ENCODE measurements at regions not wholly inside any gene's neighbourhood (a gene's known extent, or its start where the extent isn't known, plus 50 kb on each side); places are given as distances from the start of the nearest gene placed in this dataset.
A peak's percentile ranks its signal among the peaks of the same experiment; 100 is the strongest.
"Not testable (repeated sequence)": the region's sequence is repeated elsewhere in the genome, so short reads cannot be mapped to it uniquely, and the experiment has no call there.

GRCh38 chr13:59280297-59280696 is 883.4 kb downstream of the DIAPH3 start:
- no peak for DNase-seq (ENCODE audit: low read depth, low spot score)

- no peak for DNase-seq (ENCODE audit: low read depth, low spot score)
Observed at GRCh38 chr13:59281453-59281852, 882.3 kb downstream of the DIAPH3 start.

- not testable (repeated sequence) for DNase-seq (ENCODE audit: low read depth, low spot score)
Observed at GRCh38 chr13:59292240-59292639, 871.5 kb downstream of the DIAPH3 start.

- no peak for DNase-seq (ENCODE audit: low read depth, low spot score)
Observed at GRCh38 chr13:59299584-59299983, 864.1 kb downstream of the DIAPH3 start.

- DNase-seq (ENCODE audit: low read depth, low spot score), result no peak
Observed at GRCh38 chr13:59300355-59301173, 863.2 kb downstream of the DIAPH3 start.

- DNase-seq (ENCODE audit: low read depth, low spot score), result no peak
Observed at GRCh38 chr13:59301174-59301567, 862.6 kb downstream of the DIAPH3 start.

GRCh38 chr13:59303433-59303832 is 860.3 kb downstream of the DIAPH3 start:
- no peak for DNase-seq (ENCODE audit: low read depth, low spot score)

- no peak for DNase-seq (ENCODE audit: low read depth, low spot score)
Observed at GRCh38 chr13:59304596-59304995, 859.1 kb downstream of the DIAPH3 start.

GRCh38 chr13:59305896-59306295 is 857.8 kb downstream of the DIAPH3 start:
- no peak for DNase-seq (ENCODE audit: low read depth, low spot score)

GRCh38 chr13:59312776-59313175 is 851.0 kb downstream of the DIAPH3 start:
- no peak for DNase-seq (ENCODE audit: low read depth, low spot score)

GRCh38 chr13:59318320-59318930 is 845.3 kb downstream of the DIAPH3 start:
- peak; percentile 25 for DNase-seq (ENCODE audit: low read depth, low spot score)

- DNase-seq (ENCODE audit: low read depth, low spot score), result no peak
Observed at GRCh38 chr13:59319276-59319675, 844.5 kb downstream of the DIAPH3 start.

GRCh38 chr13:59320021-59320420 is 843.7 kb downstream of the DIAPH3 start:
- no peak for DNase-seq (ENCODE audit: low read depth, low spot score)

- not testable (repeated sequence) for DNase-seq (ENCODE audit: low read depth, low spot score)
Observed at GRCh38 chr13:59324401-59324800, 839.3 kb downstream of the DIAPH3 start.

- no peak for DNase-seq (ENCODE audit: low read depth, low spot score)
Observed at GRCh38 chr13:59326717-59327116, 837.0 kb downstream of the DIAPH3 start.

GRCh38 chr13:59330764-59331163 is 833.0 kb downstream of the DIAPH3 start:
- DNase-seq (ENCODE audit: low read depth, low spot score), result no peak

GRCh38 chr13:59332966-59333365 is 830.8 kb downstream of the DIAPH3 start:
- DNase-seq (ENCODE audit: low read depth, low spot score), result no peak

GRCh38 chr13:59337070-59337469 is 826.7 kb downstream of the DIAPH3 start:
- no peak for DNase-seq (ENCODE audit: low read depth, low spot score)

GRCh38 chr13:59340151-59340550 is 823.6 kb downstream of the DIAPH3 start:
- DNase-seq (ENCODE audit: low read depth, low spot score), result no peak

- DNase-seq (ENCODE audit: low read depth, low spot score), result no peak
Observed at GRCh38 chr13:59340581-59340980, 823.1 kb downstream of the DIAPH3 start.

GRCh38 chr13:59342400-59342799 is 821.3 kb downstream of the DIAPH3 start:
- DNase-seq (ENCODE audit: low read depth, low spot score), result no peak

GRCh38 chr13:59343132-59343531 is 820.6 kb downstream of the DIAPH3 start:
- DNase-seq (ENCODE audit: low read depth, low spot score), result no peak

Data from iPS DF 19.7 (cell line).